OCI-LY7 (cell line): ENCODE measurements at regions not wholly inside any gene's neighbourhood (a gene's known extent, or its start where the extent isn't known, plus 50 kb on each side); places are given as distances from the start of the nearest gene placed in this dataset.
"Not testable (repeated sequence)": the region's sequence is repeated elsewhere in the genome, so short reads cannot be mapped to it uniquely, and the experiment has no call there.

Experiments
- BruUV-seq: library from RNA; stranded (reverse); fragments of 400-500 nt; replicated peaks from 2 replicates; lab custom pipeline; 2021; lab: Mats Ljungman, UMichigan
- CTCF ChIA-PET: fragments of 300-600 bp; sonication (Branson Sonifier 250); formaldehyde crosslinking; loops from one replicate; lab custom pipeline; 2022; ENCODE audit warnings: antibody characterized with exemption; ENCODE audit not compliant: unreplicated experiment; lab: Charles Lee
- POLR2A ChIA-PET: fragments of 300-600 bp; sonication (Branson Sonifier 250); formaldehyde crosslinking; loops from one replicate; lab custom pipeline; 2022; ENCODE audit warnings: antibody characterized with exemption; lab: Charles Lee
- DNase-seq: peaks from one replicate; pipeline ENCODE4 v3.0.0-alpha.2; 2015; ENCODE audit warnings: low spot score
- H2AFZ ChIP-seq: fragments of 200-600 bp; sonication (generic), shearing (Covaris generic); 2 replicates; pipeline ENCODE4 v1.6.1; 2014; ENCODE audit warnings: mild to moderate bottlenecking, antibody characterized with exemption, low read length, moderate library complexity
- H3K27ac ChIP-seq: fragments of 200-600 bp; sonication (generic); 2 replicates; pipeline ENCODE4 v1.5.1; 2014; ENCODE audit warnings: mixed run types, low read depth, mild to moderate bottlenecking, moderate library complexity, low read length, inconsistent platforms; ENCODE audit not compliant: poor library complexity, severe bottlenecking
- H3K36me3 ChIP-seq: fragments of 200-600 bp; sonication (generic); 2 replicates; pipeline ENCODE4 v1.6.1; 2014; ENCODE audit warnings: mild to moderate bottlenecking, antibody characterized with exemption, low read length, moderate library complexity, mixed read lengths; ENCODE audit not compliant: insufficient read depth
- H3K4me1 ChIP-seq: fragments of 200-600 bp; sonication (generic); 2 replicates; pipeline ENCODE4 v1.5.1; 2014; ENCODE audit warnings: mild to moderate bottlenecking, low read length; ENCODE audit not compliant: insufficient read depth, poor library complexity, severe bottlenecking
- H3K4me2 ChIP-seq: fragments of 200-600 bp; sonication (generic); 2 replicates; pipeline ENCODE4 v1.6.1; 2014; ENCODE audit warnings: mild to moderate bottlenecking, low read length
- H3K4me3 ChIP-seq: fragments of 200-600 bp; sonication (generic); 2 replicates; pipeline ENCODE4 v1.5.1; 2014; ENCODE audit warnings: mild to moderate bottlenecking, low read depth, low read length; ENCODE audit not compliant: poor library complexity, severe bottlenecking
- H3K79me2 ChIP-seq: fragments of 200-600 bp; sonication (generic); 2 replicates; pipeline ENCODE4 v1.6.1; 2016; ENCODE audit warnings: low read depth, mild to moderate bottlenecking, low read length, moderate library complexity, mixed read lengths; ENCODE audit not compliant: insufficient read depth
- H3K9me2 ChIP-seq: fragments of 200-600 bp; sonication (generic); 2 replicates; pipeline ENCODE4 v1.6.1; 2016; ENCODE audit warnings: mild to moderate bottlenecking, low read length, mixed read lengths; ENCODE audit not compliant: insufficient read depth
- H3K9me3 ChIP-seq: fragments of 200-600 bp; sonication (generic); 2 replicates; pipeline ENCODE4 v1.6.1; 2014; ENCODE audit warnings: mild to moderate bottlenecking, mixed run types, low read length, mixed read lengths
- H4K20me1 ChIP-seq: fragments of 200-600 bp; sonication (generic); 2 replicates; pipeline ENCODE4 v1.6.1; 2014; ENCODE audit warnings: mild to moderate bottlenecking, antibody characterized with exemption, low read length, moderate library complexity, mixed read lengths; ENCODE audit not compliant: insufficient read depth
- EZH2phosphoT487 ChIP-seq: fragments of 200-600 bp; sonication (generic); IDR thresholded peaks from 2 replicates; pipeline ENCODE4 v1.6.1; 2018; ENCODE audit warnings: low read depth, borderline replicate concordance, mild to moderate bottlenecking, mixed run types, antibody characterized with exemption, low read length, moderate library complexity, mixed read lengths
- intact Hi-C: fragments of 100-400 bp; cut with micrococcal nuclease; formaldehyde crosslinking; loops from one replicate; pipeline ENCODE4 v1.10.0; 2022; ENCODE audit not compliant: unreplicated experiment
- TF ChIP-seq, protein P1 (sequence below): fragments of 200-600 bp; sonication (generic); conservative IDR thresholded peaks from 2 replicates; pipeline ENCODE4 v1.5.1; 2014; ENCODE audit warnings: mild to moderate bottlenecking, antibody characterized with exemption, low read length, moderate library complexity, mixed read lengths

- no TSS peak for BruUV-seq
- H3K36me3 ChIP-seq = no peaks in the 10 kb centered on the region
- no peaks in the 10 kb centered on the region for H3K9me2 ChIP-seq
- no peak overlapping the region for H3K27ac ChIP-seq
- H3K4me1 ChIP-seq = no peaks in the 10 kb centered on the region
- no peaks in the 10 kb centered on the region for H4K20me1 ChIP-seq
- H3K4me2 ChIP-seq = no peak overlapping the region
- intact Hi-C loops = no loop called here
- ChIA-PET CTCF (no interaction called here), POLR2A (no interaction called here)
- no peaks in the 10 kb centered on the region for H3K9me3 ChIP-seq
- no peak for TF ChIP-seq EZH2phosphoT487
- TF ChIP-seq, protein P1, sequence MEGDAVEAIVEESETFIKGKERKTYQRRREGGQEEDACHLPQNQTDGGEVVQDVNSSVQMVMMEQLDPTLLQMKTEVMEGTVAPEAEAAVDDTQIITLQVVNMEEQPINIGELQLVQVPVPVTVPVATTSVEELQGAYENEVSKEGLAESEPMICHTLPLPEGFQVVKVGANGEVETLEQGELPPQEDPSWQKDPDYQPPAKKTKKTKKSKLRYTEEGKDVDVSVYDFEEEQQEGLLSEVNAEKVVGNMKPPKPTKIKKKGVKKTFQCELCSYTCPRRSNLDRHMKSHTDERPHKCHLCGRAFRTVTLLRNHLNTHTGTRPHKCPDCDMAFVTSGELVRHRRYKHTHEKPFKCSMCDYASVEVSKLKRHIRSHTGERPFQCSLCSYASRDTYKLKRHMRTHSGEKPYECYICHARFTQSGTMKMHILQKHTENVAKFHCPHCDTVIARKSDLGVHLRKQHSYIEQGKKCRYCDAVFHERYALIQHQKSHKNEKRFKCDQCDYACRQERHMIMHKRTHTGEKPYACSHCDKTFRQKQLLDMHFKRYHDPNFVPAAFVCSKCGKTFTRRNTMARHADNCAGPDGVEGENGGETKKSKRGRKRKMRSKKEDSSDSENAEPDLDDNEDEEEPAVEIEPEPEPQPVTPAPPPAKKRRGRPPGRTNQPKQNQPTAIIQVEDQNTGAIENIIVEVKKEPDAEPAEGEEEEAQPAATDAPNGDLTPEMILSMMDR = no peak
- H3K4me3 ChIP-seq = no peak overlapping the region
- DNase-seq = no peak
- H3K79me2 ChIP-seq = no peaks in the 10 kb centered on the region
- no peak overlapping the region for H2AFZ ChIP-seq
These were observed 686.2 kb upstream of the TBX3 start for GRCh38 chr12:115370207-115370606.

GRCh38 chr12:115366277-115366676, 682.3 kb upstream of the TBX3 start:
- DNase-seq, H3K9me3 ChIP-seq, BruUV-seq, POLR2A ChIA-PET, H3K4me3 ChIP-seq, H3K36me3 ChIP-seq, H3K4me1 ChIP-seq, H2AFZ ChIP-seq, CTCF ChIA-PET, H3K79me2 ChIP-seq, H3K9me2 ChIP-seq, H4K20me1 ChIP-seq, H3K4me2 ChIP-seq, H3K27ac ChIP-seq, intact Hi-C loops: not testable (repeated sequence)

GRCh38 chr12:115365765-115366164, 681.8 kb upstream of the TBX3 start:
- intact Hi-C loops, DNase-seq, H3K9me2 ChIP-seq, H3K36me3 ChIP-seq, H3K79me2 ChIP-seq, CTCF ChIA-PET, H3K4me3 ChIP-seq, H4K20me1 ChIP-seq, H3K9me3 ChIP-seq, POLR2A ChIA-PET, BruUV-seq, H3K4me1 ChIP-seq, H3K4me2 ChIP-seq, H2AFZ ChIP-seq, H3K27ac ChIP-seq: not testable (repeated sequence)

DNA sequence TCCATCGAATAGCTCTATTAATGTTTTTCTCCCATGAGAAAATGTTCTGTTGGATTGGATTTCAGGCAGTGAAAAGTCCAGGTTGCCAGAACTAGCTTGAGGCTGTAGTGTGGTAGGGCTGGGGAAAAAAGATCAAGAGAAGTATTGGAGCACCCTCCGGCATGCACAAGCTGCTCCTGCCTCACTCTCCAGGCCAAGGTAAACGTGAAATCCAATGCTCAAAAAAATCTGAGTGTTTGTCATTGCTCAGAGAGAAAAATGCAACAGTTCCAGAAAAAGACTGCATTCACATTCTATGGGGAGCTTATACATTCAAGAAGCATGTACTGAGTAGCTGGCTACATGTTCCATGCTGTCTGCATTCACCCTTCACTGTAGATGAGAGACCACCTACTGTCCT, 680.9 kb upstream of the TBX3 start:
- intact Hi-C loops = no loop called here
- Histone ChIP-seq H4K20me1 (no peaks in the 10 kb centered on the region), H2AFZ (no peak overlapping the region), H3K4me3 (no peak overlapping the region), H3K9me3 (no peaks in the 10 kb centered on the region), H3K9me2 (no peaks in the 10 kb centered on the region), H3K79me2 (no peaks in the 10 kb centered on the region), H3K27ac (no peak overlapping the region), H3K4me2 (no peak overlapping the region), H3K36me3 (no peaks in the 10 kb centered on the region), H3K4me1 (no peaks in the 10 kb centered on the region)
- TF ChIP-seq, protein P1 = no peak
- TF ChIP-seq EZH2phosphoT487 = no peak
- no peak for DNase-seq
- POLR2A ChIA-PET = no interaction called here
- CTCF ChIA-PET = interaction anchor here (0.6 kb wide), 1 partner anchor 1168 kb away, joined by 4 read pairs; no protein-coding TSS in a partner anchor
- no TSS peak for BruUV-seq
